Left lung (tissue), 4 donors: ENCODE measurements at regions not wholly inside any gene's neighbourhood (a gene's known extent, or its start where the extent isn't known, plus 50 kb on each side); places are given as distances from the start of the nearest gene placed in this dataset.
A peak's percentile ranks its signal among the peaks of the same experiment; 100 is the strongest.

ENCODE experiments used
- ATAC-seq: fragments of 200-7000 bp; cut with Tn5 transposase; one replicate; pipeline ENCODE4 v1.9.1; 2020; ENCODE audit warnings: moderate library complexity
- DNase-seq, 4 donors: peaks; one replicate each; pipeline ENCODE4 v3.0.0-alpha.2; 2013 to 2020
- H3K27ac ChIP-seq, 2 donors: fragments of 200-600 bp; sonication (generic) in 1 of 2; one replicate each; pipeline versions ENCODE4 v1.5.0 to v1.8.0; 2020 to 2021
- H3K27me3 ChIP-seq, 2 donors: fragments of 200-600 bp; sonication (generic) in 1 of 2; one replicate each; pipeline versions ENCODE4 v1.5.0 to v1.8.0; 2020 to 2021
- H3K36me3 ChIP-seq, 2 donors: fragments of 200-600 bp; sonication (generic) in 1 of 2; one replicate each; pipeline versions ENCODE4 v1.5.0 to v1.8.0; 2020 to 2021
- H3K4me1 ChIP-seq, 2 donors: fragments of 200-600 bp; one replicate each; pipeline ENCODE4 v1.8.0; 2021
- H3K4me3 ChIP-seq, 2 donors: fragments of 200-600 bp; sonication (generic) in 1 of 2; one replicate each; pipeline versions ENCODE4 v1.5.0 to v1.8.0; 2020 to 2021; ENCODE audit warnings: mild to moderate bottlenecking in 1 of 2
- H3K9me3 ChIP-seq, 2 donors: fragments of 200-600 bp; sonication (generic) in 1 of 2; one replicate each; pipeline versions ENCODE4 v1.5.0 to v1.8.0; 2020 to 2021
- intact Hi-C, 2 donors: fragments of 100-400 bp; cut with DNase I; formaldehyde crosslinking; loops; one replicate each; pipeline versions ENCODE4 v1.11.2 to v1.14.2; 2022
- TF ChIP-seq, protein P1 (sequence below), 2 donors: fragments of 200-600 bp; sonication (generic) in 1 of 2; IDR thresholded peaks; one replicate each; pipeline versions ENCODE4 v1.5.0 to v1.8.0; 2021; ENCODE audit warnings: antibody characterized with exemption in 2 of 2
- donor health status: DM: no; HTN: yes; CAD: no.
- donor health status: DM: no; HTN: no; CAD: no.

DNA sequence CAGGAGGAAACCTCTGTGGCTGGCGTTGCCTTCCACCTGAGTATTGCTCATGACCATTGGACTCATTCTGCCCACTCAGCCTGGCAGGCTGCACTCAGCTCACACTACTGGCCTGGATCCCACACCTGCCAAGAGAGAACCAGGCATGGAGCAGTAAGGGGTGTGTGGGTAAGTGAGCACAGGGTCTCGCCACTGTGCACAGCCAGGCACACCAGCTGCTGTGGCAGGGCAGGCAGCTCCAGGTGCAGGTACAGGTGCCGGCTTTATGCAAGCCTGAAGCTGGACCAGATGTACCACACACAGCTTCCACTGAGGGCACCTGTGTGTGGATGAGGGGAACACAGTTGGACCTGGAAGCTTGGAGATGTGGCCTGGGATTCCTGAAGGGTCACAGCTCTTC, 295.2 kb upstream of the SNX7 start:
- intact Hi-C loops = no loop called here
- Histone ChIP-seq H3K36me3 (no peaks in the 10 kb centered on the region), H3K4me3 (no peak overlapping the region), H3K9me3 (peaks cover 0 to 5% of the 10 kb centered on the region in 2 donors), H3K27ac (no peak overlapping the region), H3K4me1 (peaks cover 0 to 7% of the 10 kb centered on the region in 2 donors), H3K27me3 (no peaks in the 10 kb centered on the region)
- ATAC-seq (no peak), DNase-seq (peak in 1 of 4 donors; percentile 27)
- TF ChIP-seq, protein P1, sequence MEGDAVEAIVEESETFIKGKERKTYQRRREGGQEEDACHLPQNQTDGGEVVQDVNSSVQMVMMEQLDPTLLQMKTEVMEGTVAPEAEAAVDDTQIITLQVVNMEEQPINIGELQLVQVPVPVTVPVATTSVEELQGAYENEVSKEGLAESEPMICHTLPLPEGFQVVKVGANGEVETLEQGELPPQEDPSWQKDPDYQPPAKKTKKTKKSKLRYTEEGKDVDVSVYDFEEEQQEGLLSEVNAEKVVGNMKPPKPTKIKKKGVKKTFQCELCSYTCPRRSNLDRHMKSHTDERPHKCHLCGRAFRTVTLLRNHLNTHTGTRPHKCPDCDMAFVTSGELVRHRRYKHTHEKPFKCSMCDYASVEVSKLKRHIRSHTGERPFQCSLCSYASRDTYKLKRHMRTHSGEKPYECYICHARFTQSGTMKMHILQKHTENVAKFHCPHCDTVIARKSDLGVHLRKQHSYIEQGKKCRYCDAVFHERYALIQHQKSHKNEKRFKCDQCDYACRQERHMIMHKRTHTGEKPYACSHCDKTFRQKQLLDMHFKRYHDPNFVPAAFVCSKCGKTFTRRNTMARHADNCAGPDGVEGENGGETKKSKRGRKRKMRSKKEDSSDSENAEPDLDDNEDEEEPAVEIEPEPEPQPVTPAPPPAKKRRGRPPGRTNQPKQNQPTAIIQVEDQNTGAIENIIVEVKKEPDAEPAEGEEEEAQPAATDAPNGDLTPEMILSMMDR (IDR thresholded peaks at IDR 0.05) = no peak

DNA sequence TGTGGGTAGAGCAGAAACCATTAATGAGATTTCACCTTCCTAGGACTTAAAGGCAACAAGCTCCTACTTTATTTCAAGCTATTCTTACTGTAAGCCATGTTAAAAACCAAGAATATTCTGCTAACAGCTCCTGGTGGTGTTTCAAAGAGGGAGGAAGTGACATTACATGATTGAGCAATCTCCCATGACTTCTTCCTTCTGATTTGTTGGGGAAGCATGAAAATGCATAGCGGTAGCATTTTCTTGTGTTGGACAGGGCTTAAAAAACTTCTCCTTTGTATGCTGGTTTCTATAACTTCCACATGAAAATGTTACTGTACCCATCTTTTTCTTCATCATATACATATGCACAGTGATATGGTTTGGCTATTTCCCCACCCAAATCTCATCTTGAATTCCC, 297.0 kb upstream of the SNX7 start:
- H3K36me3 ChIP-seq = no peaks in the 10 kb centered on the region
- intact Hi-C loops = no loop called here
- ATAC-seq = peak; percentile 29
- H3K27ac ChIP-seq = no peak overlapping the region
- no peak for DNase-seq
- H3K9me3 ChIP-seq = peaks cover 0 to 5% of the 10 kb centered on the region in 2 donors
- peaks cover 0 to 7% of the 10 kb centered on the region in 2 donors for H3K4me1 ChIP-seq
- H3K27me3 ChIP-seq = no peaks in the 10 kb centered on the region
- no peak overlapping the region for H3K4me3 ChIP-seq
- TF ChIP-seq, protein P1 (IDR thresholded peaks at IDR 0.05) = no peak

DNA sequence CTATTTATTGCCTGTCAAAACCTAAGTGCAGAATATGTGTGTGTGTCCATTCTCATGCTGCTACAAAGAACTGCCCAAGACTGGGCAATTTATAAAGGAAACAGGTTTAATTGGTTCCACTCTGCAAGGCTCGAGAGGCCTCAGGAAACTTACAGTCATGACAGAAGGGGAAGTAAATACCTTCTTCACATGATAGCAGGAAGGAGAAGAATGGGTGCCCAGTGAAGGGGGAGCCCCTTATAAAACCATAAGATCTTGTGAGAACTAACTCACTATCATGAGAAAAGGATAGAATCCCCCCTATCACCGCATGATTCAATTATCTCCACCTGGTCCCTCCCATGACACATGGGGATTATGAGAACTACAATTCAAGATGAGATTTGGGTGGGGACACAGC, 300.7 kb upstream of the SNX7 start:
- peaks cover 0 to 7% of the 10 kb centered on the region in 2 donors for H3K9me3 ChIP-seq
- H3K27me3 ChIP-seq = no peaks in the 10 kb centered on the region
- H3K4me3 ChIP-seq = no peak overlapping the region
- ATAC-seq = no peak
- no peaks in the 10 kb centered on the region for H3K4me1 ChIP-seq
- H3K27ac ChIP-seq = no peak overlapping the region
- TF ChIP-seq, protein P1 (IDR thresholded peaks at IDR 0.05) = no peak
- no peaks in the 10 kb centered on the region for H3K36me3 ChIP-seq
- DNase-seq = no peak
- intact Hi-C loops = no loop called here

DNA sequence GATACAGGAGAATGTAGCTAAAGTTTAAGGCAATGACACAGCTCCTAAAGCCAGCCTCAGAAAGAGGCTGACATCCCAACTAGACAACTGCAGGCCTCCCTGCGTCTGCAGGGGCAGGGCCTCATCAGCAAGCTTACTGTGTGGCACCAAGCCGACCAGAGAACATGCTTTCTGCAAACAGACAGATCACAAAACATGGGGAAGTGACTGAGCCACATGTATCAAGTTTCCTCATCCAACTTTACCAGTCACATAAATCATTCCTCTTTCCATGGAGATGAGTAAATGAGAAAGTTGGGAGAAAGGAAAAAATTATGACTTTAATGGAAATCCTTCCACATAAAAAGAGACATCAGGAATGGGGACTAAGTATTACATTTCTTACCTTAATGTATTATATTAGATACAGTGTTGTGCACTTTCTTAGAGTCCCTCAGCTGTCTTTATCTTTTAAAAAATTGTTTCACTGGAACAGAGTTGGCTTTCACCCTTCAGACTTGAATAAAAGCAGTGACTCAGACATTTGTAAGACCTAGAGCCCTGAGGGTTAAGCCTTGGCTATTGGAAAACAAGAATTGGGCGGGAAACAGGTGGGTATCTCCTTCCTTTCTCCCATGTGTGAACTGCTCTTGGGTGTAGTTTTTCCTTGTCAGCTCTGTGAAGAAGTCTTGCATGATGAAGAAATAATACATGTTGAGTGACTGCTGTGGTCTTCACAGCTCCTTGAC, 305.7 kb upstream of the SNX7 start:
- ATAC-seq (no peak), DNase-seq (no peak)
- Histone ChIP-seq H3K27ac (no peak overlapping the region), H3K36me3 (no peaks in the 10 kb centered on the region), H3K4me1 (no peaks in the 10 kb centered on the region), H3K4me3 (no peak overlapping the region), H3K9me3 (peaks cover 0 to 2% of the 10 kb centered on the region in 2 donors), H3K27me3 (no peaks in the 10 kb centered on the region)
- TF ChIP-seq, protein P1 (IDR thresholded peaks at IDR 0.05) = no peak
- intact Hi-C loops = no loop called here

DNA sequence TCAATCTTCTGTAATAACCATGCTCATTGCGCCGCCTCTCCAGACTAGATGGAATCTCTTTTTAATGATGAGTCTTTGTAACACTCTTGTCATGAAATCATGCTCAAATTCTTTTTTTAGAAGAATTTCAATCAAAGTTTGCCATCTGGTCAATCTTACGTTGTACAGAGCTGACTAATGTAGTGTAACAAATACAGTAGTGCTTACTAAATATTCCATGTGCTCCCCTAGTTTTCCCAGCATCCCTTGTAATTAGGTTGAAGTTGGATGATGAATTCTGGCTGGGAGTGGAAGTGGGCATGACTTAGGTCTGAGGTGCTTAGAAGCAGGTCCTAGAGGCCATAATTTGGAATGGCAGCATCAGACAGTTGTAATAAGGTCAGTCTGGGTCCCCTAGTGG, 309.1 kb upstream of the SNX7 start:
- H3K27ac ChIP-seq = no peak overlapping the region
- H3K36me3 ChIP-seq = no peaks in the 10 kb centered on the region
- intact Hi-C loops = no loop called here
- TF ChIP-seq, protein P1 (IDR thresholded peaks at IDR 0.05) = no peak
- no peaks in the 10 kb centered on the region for H3K9me3 ChIP-seq
- no peaks in the 10 kb centered on the region for H3K27me3 ChIP-seq
- H3K4me3 ChIP-seq = no peak overlapping the region
- ATAC-seq (no peak), DNase-seq (no peak)
- H3K4me1 ChIP-seq = no peaks in the 10 kb centered on the region
